ENCODE measurements at regions not wholly inside any gene's neighbourhood (a gene's known extent, or its start where the extent isn't known, plus 50 kb on each side); places are given as distances from the start of the nearest gene placed in this dataset.

DNA sequence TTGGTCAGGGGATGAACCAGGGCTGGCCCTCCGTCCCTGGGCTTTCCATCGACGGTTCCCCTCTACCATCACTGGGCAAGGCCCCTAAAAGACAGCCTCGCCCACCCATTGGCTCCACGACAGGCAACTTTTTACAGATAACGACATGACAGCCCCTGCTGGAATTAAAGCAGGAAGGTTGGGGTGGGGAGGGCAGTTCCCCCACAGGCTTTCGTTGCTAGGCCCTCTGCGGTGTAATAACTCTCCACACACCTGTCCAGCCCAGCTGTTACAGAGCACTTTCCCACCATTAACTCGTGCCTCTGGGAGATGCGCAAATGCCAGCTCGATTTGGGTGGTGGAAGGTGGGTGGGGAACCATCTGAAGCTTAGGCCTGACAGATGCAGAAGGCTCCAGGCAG lies 264.2 kb upstream of the TLE3 start:
- H3K27ac ChIP-seq (replicated peaks): no peak overlapping the region
- DNase-seq: no peak
- no peaks in the 10 kb centered on the region for H3K4me1 ChIP-seq
- TF ChIP-seq, protein P1, sequence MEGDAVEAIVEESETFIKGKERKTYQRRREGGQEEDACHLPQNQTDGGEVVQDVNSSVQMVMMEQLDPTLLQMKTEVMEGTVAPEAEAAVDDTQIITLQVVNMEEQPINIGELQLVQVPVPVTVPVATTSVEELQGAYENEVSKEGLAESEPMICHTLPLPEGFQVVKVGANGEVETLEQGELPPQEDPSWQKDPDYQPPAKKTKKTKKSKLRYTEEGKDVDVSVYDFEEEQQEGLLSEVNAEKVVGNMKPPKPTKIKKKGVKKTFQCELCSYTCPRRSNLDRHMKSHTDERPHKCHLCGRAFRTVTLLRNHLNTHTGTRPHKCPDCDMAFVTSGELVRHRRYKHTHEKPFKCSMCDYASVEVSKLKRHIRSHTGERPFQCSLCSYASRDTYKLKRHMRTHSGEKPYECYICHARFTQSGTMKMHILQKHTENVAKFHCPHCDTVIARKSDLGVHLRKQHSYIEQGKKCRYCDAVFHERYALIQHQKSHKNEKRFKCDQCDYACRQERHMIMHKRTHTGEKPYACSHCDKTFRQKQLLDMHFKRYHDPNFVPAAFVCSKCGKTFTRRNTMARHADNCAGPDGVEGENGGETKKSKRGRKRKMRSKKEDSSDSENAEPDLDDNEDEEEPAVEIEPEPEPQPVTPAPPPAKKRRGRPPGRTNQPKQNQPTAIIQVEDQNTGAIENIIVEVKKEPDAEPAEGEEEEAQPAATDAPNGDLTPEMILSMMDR (IDR thresholded peaks at IDR 0.05; ENCODE audit: borderline replicate concordance): no peak
- H3K36me3 ChIP-seq: no peaks in the 10 kb centered on the region
- no peak overlapping the region for H3K4me3 ChIP-seq
- H3K27me3 ChIP-seq (ENCODE audit: low read depth): peaks cover 59% of the 10 kb centered on the region
- intact Hi-C loops (cut with micrococcal nuclease): no loop called here
- peaks cover 6% of the 10 kb centered on the region for H3K9me3 ChIP-seq (replicated peaks)

DNA sequence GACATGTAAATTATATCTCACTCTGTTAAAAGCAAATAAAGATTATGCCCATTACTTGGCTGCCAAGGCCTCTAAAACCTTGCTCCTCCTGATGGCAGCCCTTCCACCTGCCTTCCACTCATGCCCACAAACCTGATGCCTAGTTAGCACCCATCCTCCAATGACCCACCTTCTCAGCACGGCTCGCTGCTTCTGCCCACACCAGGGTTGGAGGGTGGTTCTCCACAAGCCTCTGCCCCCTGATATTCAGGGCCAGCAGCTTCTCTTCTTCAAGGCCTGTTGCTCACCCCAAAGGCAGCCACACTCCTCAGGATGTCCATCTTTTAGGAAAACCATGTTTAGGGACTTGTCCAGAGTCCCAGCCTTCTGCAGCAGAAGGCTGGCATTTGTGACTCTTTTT lies 263.4 kb upstream of the TLE3 start:
- no peak overlapping the region for H3K4me3 ChIP-seq
- no peak for DNase-seq
- intact Hi-C loops (cut with micrococcal nuclease): no loop called here
- peaks cover 62% of the 10 kb centered on the region for H3K27me3 ChIP-seq (ENCODE audit: low read depth)
- no peak overlapping the region for H3K27ac ChIP-seq (replicated peaks)
- no peaks in the 10 kb centered on the region for H3K4me1 ChIP-seq
- H3K9me3 ChIP-seq (replicated peaks): peaks cover 5% of the 10 kb centered on the region
- TF ChIP-seq, protein P1 (IDR thresholded peaks at IDR 0.05; ENCODE audit: borderline replicate concordance): no peak
- no peaks in the 10 kb centered on the region for H3K36me3 ChIP-seq

DNA sequence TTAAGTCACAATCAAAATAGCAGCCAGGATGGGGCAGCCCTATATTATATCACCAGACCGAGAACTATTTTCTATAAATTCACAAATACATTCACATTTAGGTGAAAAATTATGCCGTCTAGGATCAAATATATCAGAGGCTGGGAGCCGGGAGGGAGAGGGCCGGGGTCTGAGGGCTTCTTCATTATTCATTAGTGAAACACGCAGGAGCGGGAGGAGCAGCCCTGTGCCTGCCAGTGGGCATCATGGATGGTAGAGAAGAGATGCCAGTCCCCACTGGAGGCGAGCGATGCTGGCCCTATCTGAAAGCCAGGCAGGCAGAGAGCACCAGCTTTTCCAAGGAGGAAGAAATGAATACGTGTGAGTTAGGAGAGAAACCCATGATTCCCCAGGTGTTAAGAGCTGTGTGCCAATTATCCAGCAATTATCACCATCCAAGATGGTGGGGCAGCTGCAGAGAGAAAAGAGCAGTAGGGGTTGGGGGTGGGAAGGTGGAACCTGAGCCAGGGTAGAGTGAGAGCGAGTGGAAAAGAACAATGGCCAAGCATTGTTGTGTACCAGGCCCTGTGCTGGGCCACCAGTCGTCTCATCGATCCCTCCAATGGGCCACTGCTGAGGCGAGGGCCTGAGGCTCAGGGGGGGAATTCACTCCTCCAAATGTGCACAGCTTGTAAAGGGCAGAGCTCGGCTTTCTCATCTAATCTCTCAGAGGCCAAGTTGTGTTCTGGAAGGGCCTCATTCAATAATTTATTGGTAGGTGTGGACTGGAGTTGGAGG lies 261.3 kb upstream of the TLE3 start:
- no peaks in the 10 kb centered on the region for H3K36me3 ChIP-seq
- H3K27me3 ChIP-seq (ENCODE audit: low read depth): peaks cover 71% of the 10 kb centered on the region
- H3K27ac ChIP-seq (replicated peaks): no peak overlapping the region
- no peaks in the 10 kb centered on the region for H3K4me1 ChIP-seq
- intact Hi-C loops (cut with micrococcal nuclease): no loop called here
- H3K4me3 ChIP-seq: no peak overlapping the region
- TF ChIP-seq, protein P1 (IDR thresholded peaks at IDR 0.05; ENCODE audit: borderline replicate concordance): no peak
- DNase-seq: no peak
- no peaks in the 10 kb centered on the region for H3K9me3 ChIP-seq (replicated peaks)

DNA sequence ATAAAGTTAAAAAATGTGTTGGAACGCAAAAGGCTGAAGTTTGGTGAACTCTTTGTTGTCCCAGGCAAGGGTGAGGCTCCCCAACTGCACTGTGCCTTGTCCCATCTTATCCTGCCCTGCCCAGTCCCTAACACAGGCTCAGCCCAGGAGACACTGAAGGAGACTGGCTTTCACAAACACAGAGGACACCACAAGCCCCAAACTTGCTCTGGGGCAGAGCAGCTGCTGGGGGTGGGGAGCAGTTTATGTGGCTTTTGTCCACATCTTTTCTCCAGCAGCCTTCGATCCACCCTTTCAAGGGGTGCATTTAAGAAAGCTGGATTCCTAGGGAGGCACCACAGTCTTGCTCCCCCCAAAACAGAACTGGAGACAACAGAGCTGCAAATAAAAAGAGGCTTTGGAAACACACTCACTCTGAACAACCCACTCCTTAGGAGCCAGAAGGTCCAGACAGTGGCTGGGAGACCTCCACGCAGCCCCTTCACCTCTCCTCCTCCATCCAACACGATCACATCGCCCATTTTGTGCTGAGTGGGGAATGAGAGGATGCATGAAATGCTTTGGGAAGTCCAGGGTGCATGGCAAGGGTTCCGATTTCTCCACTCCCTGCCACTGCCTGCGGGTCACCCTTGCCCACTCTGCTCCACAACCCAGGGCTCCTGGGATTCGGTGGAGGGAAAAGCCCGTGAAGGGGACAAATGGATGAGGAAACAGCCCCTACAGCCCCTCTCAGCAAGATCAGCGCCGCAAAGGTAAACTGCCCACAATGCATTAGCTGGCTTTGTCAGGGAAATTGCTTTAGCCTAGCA lies 260.5 kb upstream of the TLE3 start:
- intact Hi-C loops (cut with micrococcal nuclease): no loop called here
- no peak overlapping the region for H3K4me3 ChIP-seq
- no peaks in the 10 kb centered on the region for H3K4me1 ChIP-seq
- DNase-seq: no peak
- H3K9me3 ChIP-seq (replicated peaks): no peaks in the 10 kb centered on the region
- H3K27ac ChIP-seq (replicated peaks): no peak overlapping the region
- peaks cover 72% of the 10 kb centered on the region for H3K27me3 ChIP-seq (ENCODE audit: low read depth)
- TF ChIP-seq, protein P1 (IDR thresholded peaks at IDR 0.05; ENCODE audit: borderline replicate concordance): no peak
- no peaks in the 10 kb centered on the region for H3K36me3 ChIP-seq

DNA sequence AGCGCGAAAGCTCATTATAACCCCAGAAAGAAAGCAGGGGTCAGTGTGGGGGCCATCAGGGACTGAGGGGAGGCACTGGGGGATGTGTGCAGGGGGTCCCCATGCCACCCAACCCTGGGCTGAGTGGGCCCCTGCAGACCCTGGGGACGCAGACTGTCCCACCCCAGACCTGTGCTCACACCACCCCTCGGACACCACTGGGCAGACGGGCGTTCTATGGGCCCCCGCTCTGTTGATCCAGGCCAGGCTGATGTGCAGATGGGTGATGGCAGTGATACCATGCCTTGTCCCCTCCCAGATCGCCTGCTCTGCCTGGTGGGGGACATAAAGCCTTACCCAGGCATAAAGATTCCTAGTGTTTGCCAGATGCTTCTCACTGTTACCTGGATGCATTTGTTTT lies 259.7 kb upstream of the TLE3 start:
- peaks cover 72% of the 10 kb centered on the region for H3K27me3 ChIP-seq (ENCODE audit: low read depth)
- H3K4me1 ChIP-seq: no peaks in the 10 kb centered on the region
- TF ChIP-seq, protein P1 (IDR thresholded peaks at IDR 0.05; ENCODE audit: borderline replicate concordance): no peak
- no peaks in the 10 kb centered on the region for H3K9me3 ChIP-seq (replicated peaks)
- no peaks in the 10 kb centered on the region for H3K36me3 ChIP-seq
- H3K4me3 ChIP-seq: no peak overlapping the region
- no peak overlapping the region for H3K27ac ChIP-seq (replicated peaks)
- no peak for DNase-seq
- intact Hi-C loops (cut with micrococcal nuclease): no loop called here

All from left ventricle myocardium inferior (tissue), 1 donor.